Posterior vena cava (tissue), 2 donors: ENCODE measurements at regions not wholly inside any gene's neighbourhood (a gene's known extent, or its start where the extent isn't known, plus 50 kb on each side); places are given as distances from the start of the nearest gene placed in this dataset.
"Not testable (repeated sequence)": the region's sequence is repeated elsewhere in the genome, so short reads cannot be mapped to it uniquely, and the experiment has no call there.

Source experiments
- DNase-seq: peaks from one replicate; pipeline ENCODE4 v3.0.0-alpha.2; 2020; ENCODE audit warnings: low spot score
- intact Hi-C, 2 donors: fragments of 100-400 bp; cut with DNase I; formaldehyde crosslinking; loops; one replicate each; pipeline versions ENCODE4 v1.14.1 to v1.14.2; 2022 to 2023
- donor health status: DM: yes; HTN: yes; CAD: no.
- donor health status: DM: yes; HTN: yes; CAD: no.

GRCh38 chr20:4335722-4336121 lies 86.6 kb upstream of the ADRA1D start:
- intact Hi-C loops = no loop called here
- no peak for DNase-seq

- intact Hi-C loops = no loop called here
- no peak for DNase-seq
These were observed 83.2 kb upstream of the ADRA1D start for GRCh38 chr20:4332121-4332860.

- DNase-seq = no peak
- intact Hi-C loops = no loop called here
These were observed 80.9 kb upstream of the ADRA1D start for GRCh38 chr20:4330011-4330410.

- intact Hi-C loops = no loop called here
- no peak for DNase-seq
These were observed 80.1 kb upstream of the ADRA1D start for GRCh38 chr20:4329232-4329631.

- intact Hi-C loops = no loop called here
- no peak for DNase-seq
These were observed 79.5 kb upstream of the ADRA1D start for GRCh38 chr20:4328541-4328940.

GRCh38 chr20:4327956-4328355 lies 78.9 kb upstream of the ADRA1D start:
- no peak for DNase-seq
- intact Hi-C loops = no loop called here

- intact Hi-C loops = no loop called here
These were observed 77.3 kb upstream of the ADRA1D start for GRCh38 chr20:4326195-4327065.

DNA sequence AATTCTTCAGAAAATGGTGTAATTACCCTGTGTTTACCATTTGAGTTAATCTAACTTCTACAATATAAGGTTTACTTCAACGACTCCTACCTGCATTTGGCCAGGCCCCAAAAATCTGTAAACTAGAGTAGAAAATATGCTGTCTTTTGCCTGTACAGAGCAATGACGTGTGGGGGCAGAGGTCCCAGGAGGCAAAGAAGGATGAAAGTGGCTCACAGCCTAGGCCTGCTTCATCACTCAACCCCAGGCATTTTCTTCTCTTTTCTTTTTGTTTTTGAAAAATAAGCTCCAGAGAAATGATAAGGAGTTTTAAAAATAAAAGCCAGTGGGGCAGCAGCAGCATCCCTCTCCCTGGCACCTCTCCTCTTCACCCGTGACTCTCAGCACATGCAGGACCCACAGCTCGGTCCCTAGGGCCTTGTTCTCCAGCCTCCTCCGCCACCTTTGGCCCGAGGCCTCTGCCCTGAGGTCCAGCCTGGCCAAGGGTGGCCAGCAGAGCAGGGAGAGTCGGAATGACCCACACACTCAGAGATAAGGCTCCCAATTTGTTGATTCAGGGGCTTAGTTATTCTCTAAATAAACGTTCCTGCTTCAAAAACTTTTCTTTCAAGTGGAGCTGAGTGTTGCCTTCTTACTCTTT lies 76.6 kb upstream of the ADRA1D start:
- intact Hi-C loops = loop anchor here in 1 of 2 donors (1.0 kb wide), 1 partner anchor 15 kb away; no protein-coding TSS in a partner anchor

More at GRCh38 chr20:4326195-4327065, 77.3 kb upstream of the ADRA1D start:
- DNase-seq = no peak

GRCh38 chr20:4324611-4325243 lies 75.6 kb upstream of the ADRA1D start:
- no peak for DNase-seq
- intact Hi-C loops = loop anchor here in 1 of 2 donors (1.0 kb wide), 1 partner anchor 16 kb away; no protein-coding TSS in a partner anchor

More for the DNA sequence above, 76.6 kb upstream of the ADRA1D start:
- no peak for DNase-seq

DNA sequence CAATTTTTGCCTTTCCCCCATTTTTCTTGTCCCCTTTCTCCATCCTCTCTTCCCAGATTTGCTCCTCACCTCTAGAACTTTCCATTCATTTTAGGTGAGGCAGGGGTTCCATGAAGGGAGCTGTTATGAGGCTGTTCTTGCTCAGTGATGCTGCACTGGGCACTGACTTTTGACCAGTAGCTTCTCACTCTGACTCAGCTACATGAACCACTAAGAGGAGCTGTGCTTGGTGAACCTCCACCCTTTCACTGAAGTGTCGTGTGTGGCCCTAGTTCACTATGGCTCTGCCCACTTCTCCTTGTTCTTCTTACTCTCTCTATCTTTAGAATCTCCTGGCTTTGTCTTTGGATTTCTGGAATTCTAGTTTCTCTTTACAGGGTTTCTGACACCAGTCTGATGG lies 73.4 kb upstream of the ADRA1D start:
- no peak for DNase-seq
- intact Hi-C loops = no loop called here

GRCh38 chr20:4320291-4320690 lies 71.2 kb upstream of the ADRA1D start:
- DNase-seq = no peak
- intact Hi-C loops = no loop called here

GRCh38 chr20:4318891-4319290 lies 69.8 kb upstream of the ADRA1D start:
- intact Hi-C loops = no loop called here

DNA sequence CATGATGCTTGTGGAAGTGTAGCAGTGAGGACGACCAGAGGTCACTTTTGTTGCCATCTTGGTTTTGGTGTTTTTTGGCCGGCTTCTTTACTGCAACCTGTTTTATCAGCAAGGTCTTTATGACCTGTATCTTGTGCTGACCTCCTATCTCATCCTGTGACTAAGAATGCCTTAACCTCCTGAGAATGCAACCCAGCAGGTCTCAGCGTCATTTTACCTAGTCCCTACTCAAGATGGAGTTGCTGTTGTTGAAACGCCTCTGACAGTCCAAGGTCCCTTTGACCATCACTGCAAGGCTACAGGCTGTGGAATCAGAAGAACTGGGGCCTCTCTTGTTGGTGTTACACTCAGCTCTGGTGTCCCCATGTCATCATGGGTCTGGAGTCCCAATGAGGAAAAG lies 61.5 kb upstream of the ADRA1D start:
- intact Hi-C loops = not testable (repeated sequence)

More at GRCh38 chr20:4318891-4319290, 69.8 kb upstream of the ADRA1D start:
- no peak for DNase-seq

GRCh38 chr20:4306206-4306605 lies 57.1 kb upstream of the ADRA1D start:
- intact Hi-C loops = no loop called here
- DNase-seq = no peak

More for the DNA sequence above, 61.5 kb upstream of the ADRA1D start:
- DNase-seq = not testable (repeated sequence)

DNA sequence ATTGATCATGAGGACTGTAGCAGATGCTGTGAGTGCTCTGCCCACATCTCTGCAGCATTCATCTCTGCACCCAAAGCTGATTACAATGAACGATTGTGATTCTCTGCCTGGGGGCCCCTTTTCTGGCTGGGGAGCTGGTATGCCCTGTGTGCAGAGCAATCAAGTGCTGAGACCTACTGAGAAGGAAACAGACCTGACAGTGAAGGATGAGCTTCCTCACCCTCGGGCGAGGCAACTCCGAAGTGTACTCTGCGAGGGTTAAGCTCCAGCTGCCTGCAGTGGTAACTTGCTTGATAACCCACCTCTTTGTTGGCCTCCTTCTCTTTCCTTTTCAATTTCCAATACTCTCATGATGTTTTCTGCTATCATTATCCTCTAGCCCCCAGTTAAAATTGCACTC lies 56.0 kb upstream of the ADRA1D start:
- intact Hi-C loops = no loop called here
- no peak for DNase-seq

GRCh38 chr20:4304601-4305000 lies 55.5 kb upstream of the ADRA1D start:
- no peak for DNase-seq
- intact Hi-C loops = no loop called here

GRCh38 chr20:4303136-4303535 lies 54.0 kb upstream of the ADRA1D start:
- intact Hi-C loops = no loop called here
- no peak for DNase-seq

DNA sequence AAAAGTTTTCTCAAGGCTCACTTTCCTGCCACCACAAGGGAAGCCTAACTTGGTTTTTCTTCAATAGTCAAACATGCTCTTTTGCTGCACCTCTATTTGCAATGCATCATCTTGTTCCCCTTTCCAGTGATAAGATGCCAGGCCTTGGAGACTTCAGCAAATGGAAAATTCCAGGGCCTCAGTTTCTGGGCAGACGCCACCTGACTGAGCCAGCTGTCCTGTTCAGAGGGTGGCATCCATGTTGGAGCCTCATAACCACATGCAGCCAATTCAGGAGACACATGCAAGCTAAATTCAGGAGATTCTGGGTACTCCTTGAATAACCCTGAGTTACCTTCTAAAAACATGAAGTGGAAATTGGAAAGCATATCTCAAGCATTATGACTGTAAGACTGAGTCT lies 51.8 kb upstream of the ADRA1D start:
- DNase-seq = no peak
- intact Hi-C loops = no loop called here

GRCh38 chr20:4300401-4300800 lies 51.3 kb upstream of the ADRA1D start:
- no peak for DNase-seq
- intact Hi-C loops = no loop called here
